ENCODE measurements at regions not wholly inside any gene's neighbourhood (a gene's known extent, or its start where the extent isn't known, plus 50 kb on each side); places are given as distances from the start of the nearest gene placed in this dataset.

DNA sequence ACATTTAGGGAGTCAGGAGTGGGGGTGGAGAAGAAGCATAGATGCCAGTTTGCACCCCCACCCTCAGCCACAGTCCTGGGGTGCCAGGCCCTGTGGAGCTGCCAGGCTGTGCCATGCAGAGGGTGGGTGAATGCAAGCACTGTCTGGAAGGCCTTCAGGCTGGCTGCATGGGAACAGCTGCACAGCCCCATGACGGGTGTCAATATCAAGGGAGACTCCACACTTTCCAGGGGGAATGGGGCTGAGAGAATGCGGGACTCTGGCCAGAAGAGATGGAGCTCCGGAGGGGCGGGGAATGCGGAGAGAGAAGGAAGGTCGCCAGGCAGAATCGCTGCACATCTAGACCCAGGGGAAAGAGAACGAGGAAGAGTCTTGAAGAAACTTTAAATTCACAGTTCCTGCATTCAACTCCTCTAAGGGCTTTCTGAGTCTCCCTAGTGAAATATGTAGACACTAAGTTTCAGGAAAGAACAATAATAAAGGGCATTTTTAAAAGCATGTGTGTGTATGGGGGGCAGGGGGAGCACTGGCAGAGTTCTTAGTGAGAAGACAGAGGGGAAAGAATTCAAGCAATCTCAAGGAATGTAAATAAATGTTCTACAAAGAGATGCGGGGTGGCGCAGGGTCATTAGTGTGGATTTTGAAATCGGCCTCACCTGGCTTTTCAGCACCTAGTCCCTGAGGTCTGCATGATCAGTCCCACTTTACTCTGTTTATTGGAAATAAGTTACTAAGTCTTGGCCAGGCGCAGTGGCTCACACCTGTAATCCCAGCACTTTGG is 59.1 kb downstream of the BOD1 start:
- DNase-seq, result no peak

DNA sequence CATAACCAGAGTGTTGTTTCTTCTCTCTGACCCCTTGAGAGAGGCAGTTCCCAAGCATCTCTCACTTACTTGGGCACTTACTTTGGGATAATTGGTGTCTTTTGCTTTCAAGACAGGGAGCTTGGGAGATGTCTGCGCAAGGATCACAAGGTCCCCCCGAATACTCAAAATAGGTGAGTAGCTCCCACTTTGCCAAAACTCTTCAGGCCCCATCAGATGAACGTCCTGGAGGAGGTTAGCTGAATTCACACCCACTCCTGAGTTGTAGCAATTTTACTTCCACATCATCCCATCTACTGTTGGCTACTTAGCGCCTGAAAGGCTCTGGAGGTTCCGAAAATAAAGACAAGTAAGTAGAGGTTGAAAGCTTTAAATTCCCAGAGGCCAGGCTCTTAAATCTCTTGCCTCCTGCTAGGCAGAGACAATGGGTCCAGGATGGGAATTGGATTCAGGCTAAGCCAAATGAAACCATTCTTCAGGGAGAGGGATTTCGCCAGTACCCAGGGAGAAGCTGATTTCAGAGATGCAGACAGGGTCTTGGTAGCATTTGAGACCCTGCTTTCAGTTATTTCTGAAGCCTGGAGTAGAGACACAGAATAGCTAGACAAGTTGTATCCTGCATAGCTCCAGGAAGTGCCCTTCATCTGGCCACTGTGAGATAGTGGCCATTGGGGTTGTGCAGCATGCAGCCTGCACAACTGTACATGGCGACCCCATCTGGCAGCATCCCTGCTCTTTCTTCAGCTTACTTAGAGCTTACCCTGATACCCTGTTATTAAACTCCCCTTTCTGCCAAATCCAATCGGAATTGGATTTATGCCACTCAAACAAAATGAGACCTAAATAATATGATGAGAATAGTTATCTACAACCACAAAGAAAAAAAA is 60.1 kb downstream of the BOD1 start:
- no peak for DNase-seq

DNA sequence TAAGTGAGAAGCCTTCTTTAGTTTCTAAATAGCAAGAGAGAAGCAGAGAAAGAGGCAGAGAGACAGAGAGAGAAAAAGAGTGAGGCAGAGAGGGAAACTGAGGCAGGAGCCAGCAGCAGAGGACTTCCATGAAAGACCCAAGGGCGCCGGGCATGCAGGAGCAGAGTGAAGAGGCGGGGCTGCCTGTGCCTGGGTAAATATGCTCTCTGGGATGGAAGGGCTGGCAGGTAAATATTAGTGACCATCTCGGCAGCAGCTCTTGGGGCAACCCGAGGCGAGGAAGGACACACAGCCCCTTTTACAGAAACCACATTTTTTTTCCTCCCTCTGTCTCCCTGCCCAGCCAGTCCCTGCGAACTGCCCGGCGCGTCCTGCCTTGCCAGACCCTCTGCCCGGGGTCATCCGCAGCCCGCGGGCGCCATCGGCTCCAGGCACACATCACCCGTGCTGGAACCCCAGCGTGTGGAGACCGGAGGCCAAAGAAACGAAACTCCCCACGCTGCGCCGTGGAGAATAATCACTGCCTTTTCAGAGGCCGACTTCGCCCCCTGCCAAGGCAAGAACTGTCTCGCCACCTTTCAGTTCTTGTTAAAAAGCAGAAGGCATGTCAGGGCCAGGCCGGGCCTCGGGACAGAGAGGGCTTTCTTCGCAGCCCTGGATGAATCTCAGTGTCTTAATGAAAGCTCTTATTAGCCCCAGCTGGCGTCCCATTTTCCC is 61.3 kb downstream of the BOD1 start:
- DNase-seq, result no peak

DNA sequence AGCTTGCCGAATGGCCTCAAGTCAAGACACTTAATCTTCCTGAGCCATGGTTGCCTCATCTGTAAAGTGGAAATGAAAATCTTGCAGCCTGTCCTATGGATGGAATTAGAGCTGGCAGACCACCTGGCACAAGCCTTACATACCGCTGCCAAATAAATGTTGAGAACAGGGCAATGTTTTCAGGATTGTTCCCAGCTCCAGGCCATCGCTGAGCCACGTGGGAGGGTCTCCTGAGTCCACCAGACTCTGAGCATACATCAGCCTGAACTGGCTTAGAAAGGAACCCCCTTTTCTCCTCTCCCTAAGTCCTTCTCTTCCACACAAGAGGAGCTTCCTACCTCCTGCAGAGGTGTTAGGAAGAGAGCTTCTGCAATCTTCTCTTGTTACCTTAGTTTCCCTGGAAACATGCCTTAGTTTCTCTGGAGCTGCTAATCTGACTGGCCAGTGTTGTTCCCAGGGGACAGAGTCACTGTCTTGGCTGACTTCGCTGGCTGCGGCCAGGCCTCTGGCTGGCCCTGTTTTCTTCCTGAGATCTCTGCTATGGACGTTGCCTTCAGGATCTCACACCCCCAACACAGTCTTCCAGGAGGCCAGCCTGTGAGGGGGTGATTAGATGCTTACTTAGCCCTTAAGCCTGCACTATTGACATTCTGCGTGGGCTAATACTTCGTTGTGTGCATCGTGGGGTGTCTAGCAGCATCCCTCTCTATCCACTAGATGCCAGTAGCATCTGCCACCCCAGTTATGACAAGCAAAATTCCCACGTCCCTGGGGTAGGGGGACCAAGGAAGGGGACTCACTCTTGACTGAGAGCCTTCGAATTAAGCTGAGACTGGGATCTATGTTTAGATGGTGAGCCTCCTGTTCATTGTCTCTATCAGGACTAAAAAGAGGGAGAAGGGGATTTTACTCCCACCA is 62.2 kb downstream of the BOD1 start:
- no peak for DNase-seq

DNA sequence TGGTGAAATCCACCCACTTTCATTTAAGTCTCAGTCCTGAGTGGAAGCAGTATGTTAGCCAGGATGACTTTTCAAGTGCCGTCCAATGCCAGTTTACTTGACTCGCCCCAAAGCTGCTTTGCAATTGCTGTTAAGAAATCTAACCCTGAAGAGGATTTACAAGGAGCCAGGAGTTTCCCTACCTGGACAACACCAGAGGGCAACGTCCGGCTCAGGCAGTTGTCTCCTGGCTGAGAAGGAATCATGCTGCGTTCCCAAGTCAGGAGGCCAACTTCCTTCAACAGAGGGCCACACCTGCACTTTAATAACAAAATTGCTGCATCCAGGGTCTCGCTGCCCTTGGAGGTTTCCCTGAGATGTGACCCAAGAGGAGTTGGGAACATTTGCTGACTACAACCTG is 65.8 kb downstream of the BOD1 start:
- no peak for DNase-seq

- no peak for DNase-seq
Measured at GRCh38 chr5:173549644-173550043, 66.8 kb downstream of the BOD1 start.

GRCh38 chr5:173547579-173547978 is 68.9 kb downstream of the BOD1 start:
- no peak for DNase-seq

DNA sequence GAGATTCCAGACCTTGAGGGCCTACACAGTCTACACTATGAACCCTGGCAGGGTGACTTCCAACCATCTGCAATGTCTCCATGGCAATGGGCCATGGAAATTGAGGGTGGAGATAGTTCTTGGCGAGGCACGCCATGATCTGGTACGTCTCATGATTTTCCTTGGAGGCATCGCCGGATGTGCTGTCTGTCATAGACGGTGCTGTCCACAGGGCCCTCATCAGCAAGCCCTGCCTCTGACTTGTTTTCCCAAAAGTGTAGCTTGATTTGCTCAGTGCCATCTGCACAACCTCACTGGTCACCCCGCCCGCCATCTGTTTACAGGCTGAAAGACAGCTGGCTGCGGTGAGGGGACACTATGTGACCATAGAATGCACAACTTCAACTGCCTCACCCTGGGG is 73.5 kb downstream of the BOD1 start:
- DNase-seq, result no peak

DNA sequence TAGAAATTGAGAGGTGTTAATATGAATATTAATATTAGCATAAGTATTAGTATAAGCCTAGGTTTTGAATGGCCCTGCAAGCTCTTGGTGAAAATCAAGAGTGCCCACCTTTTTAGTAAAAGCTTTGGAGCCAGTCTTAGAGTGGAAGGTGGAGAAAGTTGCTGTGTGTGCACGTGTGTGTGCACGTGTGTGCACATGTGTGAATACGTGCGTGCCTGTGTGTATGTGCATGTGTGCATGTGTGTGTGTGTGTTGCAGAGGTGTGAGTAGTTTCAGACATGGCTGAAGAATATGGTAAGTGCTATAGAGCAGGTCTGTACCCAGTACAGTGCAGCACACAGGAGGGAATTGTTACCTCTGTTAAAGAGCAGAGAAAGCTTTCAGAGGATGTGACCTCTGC is 74.3 kb downstream of the BOD1 start:
- DNase-seq, result no peak

DNA sequence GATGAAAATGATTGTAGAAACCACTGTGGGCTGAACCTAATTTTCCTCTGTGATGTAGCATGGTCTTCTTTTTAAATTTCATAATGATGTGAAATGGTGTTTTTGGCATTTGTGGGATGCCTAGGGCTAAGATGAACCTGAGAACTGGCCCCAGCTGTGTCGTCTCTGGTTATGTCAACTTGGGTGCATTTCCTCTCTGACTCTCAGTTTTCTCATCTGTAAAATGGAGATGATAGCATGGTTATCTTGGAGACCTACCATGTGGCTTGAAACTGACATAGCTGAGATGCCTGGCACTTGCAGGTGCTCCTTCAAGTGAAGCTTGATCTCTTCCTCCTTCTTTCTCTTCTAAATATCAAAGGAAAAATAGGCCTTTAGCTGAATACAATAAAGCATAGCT is 77.8 kb downstream of the BOD1 start:
- DNase-seq, result no peak

GRCh38 chr5:173538018-173538417 is 78.4 kb downstream of the BOD1 start:
- no peak for DNase-seq

DNA sequence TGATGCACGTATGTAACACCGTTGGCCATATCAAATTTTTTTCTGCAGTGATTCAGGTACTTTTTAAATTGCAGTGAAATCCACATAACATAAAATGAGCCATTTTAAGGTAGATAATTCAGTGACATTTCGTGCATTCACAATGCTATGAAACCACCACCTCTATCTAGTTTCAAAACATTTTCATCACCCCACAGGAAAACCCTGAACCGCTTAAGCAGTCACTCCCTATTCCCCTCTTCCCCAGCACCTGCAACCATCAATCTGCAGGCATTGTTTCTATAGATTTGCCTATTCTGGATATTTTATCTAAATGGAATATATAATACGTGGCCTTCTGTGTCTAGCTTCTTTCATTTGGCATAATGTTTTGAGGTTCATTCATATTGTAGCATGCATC is 79.2 kb downstream of the BOD1 start:
- no peak for DNase-seq

DNA sequence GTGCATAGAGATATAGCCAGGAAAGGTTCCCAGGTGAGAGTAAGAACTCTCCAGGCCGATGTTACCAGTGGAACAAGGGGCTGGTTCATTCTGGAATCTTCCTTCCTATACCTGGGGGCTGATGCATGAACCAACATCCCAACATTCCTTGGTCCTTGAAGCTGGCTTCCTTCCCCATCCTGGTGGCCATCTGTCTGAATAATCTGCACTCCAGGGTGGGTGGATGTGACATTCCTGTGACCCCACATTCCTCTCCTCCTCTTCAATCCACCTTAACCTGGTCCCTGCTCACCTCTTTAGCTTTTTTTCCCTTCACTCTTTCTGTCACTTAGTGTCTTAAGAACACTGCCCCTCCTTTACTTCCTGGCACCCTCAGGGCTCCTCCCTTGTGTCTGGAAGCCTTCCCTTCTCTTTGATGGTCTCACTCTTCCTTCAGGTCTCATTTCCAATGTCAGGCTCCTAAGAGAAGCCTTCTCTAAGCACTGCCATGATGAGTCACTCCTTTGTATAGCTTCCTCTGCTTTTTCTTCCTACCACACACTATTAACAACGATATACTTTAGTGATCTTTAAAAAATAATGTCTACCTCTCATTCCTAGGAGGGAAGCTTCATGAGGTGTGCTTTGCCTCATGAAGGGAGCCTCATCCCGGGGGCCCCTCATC is 80.3 kb downstream of the BOD1 start:
- no peak for DNase-seq

- DNase-seq, result no peak
Measured at GRCh38 chr5:173535166-173535975, 81.1 kb downstream of the BOD1 start.

DNA sequence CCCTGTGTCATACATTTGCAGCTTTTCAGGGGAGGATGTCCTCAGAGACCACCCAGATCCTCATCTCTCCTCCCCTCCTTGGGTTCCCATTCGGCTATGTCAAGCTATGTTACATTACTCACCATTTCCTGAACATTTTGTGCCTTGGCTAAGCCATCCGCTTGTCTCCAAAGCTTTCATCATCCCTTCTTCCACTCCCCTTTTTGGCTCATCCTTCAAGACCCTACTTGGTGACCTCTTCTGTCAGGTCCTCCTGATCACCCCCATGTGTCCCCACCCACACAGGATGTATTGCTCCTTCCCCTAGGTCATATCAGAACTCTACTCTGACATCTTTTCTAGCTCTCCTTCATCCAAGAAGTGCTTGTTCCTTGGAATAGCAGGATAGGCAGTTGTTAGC is 81.8 kb downstream of the BOD1 start:
- DNase-seq, result no peak

DNA sequence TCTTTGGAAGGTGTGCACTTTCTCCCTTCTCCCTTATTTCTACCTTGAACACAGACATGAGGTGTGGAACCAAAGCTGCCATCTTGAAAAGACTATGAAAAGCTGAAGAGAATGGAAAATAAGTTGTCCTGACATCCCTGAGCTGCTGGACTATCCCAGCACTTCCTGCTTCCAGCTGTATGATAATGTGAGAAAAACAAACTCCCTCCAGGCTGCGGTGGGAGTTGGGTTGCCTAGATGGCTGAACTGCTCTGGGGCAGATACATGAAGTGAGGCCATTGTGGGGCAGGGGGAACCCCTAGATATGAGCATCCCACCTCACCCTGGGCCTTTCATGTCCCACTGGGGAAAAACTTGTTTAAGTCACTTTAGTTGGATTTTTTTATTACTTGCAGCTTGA is 82.4 kb downstream of the BOD1 start:
- DNase-seq, result no peak

GRCh38 chr5:173532689-173533250 is 83.7 kb downstream of the BOD1 start:
- no peak for DNase-seq

GRCh38 chr5:173531863-173532262 is 84.6 kb downstream of the BOD1 start:
- DNase-seq, result no peak

- DNase-seq, result no peak
Measured at GRCh38 chr5:173530547-173530946, 85.9 kb downstream of the BOD1 start.

DNA sequence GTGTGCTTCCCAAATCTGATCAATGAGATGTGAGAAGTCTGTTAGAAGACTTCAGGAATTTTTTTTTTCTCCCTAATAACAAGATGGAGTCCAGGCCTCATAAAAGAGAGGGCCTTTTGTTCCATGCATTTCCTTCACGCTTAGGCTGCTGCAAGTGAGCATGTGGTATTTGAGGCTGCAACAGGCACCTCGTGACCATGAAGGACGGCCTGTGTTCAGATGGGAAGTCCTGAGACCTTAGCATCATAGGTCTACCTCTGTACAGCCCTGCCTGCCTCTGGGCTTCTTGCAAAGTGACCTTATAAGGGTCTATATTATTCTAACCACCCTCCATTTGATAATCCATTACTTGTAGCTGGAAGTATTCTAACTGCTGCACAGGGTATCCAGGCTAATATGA is 86.6 kb downstream of the BOD1 start:
- DNase-seq, result no peak

- DNase-seq, result no peak
Measured at GRCh38 chr5:173527671-173528070, 88.8 kb downstream of the BOD1 start.
